ENCODE measurements at regions not wholly inside any gene's neighbourhood (a gene's known extent, or its start where the extent isn't known, plus 50 kb on each side); places are given as distances from the start of the nearest gene placed in this dataset.

- no peaks in the 10 kb centered on the region for H3K27me3 Mint-ChIP-seq (ENCODE audit: insufficient read depth)
- no peaks in the 10 kb centered on the region for H3K4me1 Mint-ChIP-seq (ENCODE audit: low read depth)
- no peaks in the 10 kb centered on the region for H3K36me3 Mint-ChIP-seq (ENCODE audit: low read depth)
- no peak for TF ChIP-seq CTCF (IDR thresholded peaks at IDR 0.05)
- no peak overlapping the region for H3K27ac Mint-ChIP-seq
- DNase-seq, result no peak
- no peak overlapping the region for H3K4me3 Mint-ChIP-seq
- H3K9me3 Mint-ChIP-seq, result peaks cover 16% of the 10 kb centered on the region; the same call in 1 of the 2 replicates
Measured at GRCh38 chr6:66796987-66797386, 1090.0 kb upstream of the EYS start.

- Mint-ChIP-seq H3K4me1 (ENCODE audit: low read depth) (no peaks in the 10 kb centered on the region), H3K27ac (no peak overlapping the region), H3K27me3 (ENCODE audit: insufficient read depth) (no peaks in the 10 kb centered on the region), H3K36me3 (ENCODE audit: low read depth) (peaks cover 7% of the 10 kb centered on the region; the same call in 1 of the 2 replicates), H3K4me3 (no peak overlapping the region), H3K9me3 (peaks cover 35% of the 10 kb centered on the region)
- DNase-seq, result no peak
- no peak for TF ChIP-seq CTCF (IDR thresholded peaks at IDR 0.05)
Measured at GRCh38 chr6:66788579-66788978, 1081.6 kb upstream of the EYS start.

GRCh38 chr6:66772800-66773199 lies 1065.8 kb upstream of the EYS start:
- no peak for TF ChIP-seq CTCF (IDR thresholded peaks at IDR 0.05)
- Mint-ChIP-seq H3K4me3 (no peak overlapping the region), H3K9me3 (peaks cover 37% of the 10 kb centered on the region), H3K36me3 (ENCODE audit: low read depth) (no peaks in the 10 kb centered on the region), H3K4me1 (ENCODE audit: low read depth) (no peaks in the 10 kb centered on the region), H3K27ac (no peak overlapping the region), H3K27me3 (ENCODE audit: insufficient read depth) (no peaks in the 10 kb centered on the region; the same call in 1 of the 2 replicates)
- DNase-seq, result no peak

- no peak overlapping the region for H3K27ac Mint-ChIP-seq
Measured at GRCh38 chr6:66771626-66772025, 1064.6 kb upstream of the EYS start.

GRCh38 chr6:66751630-66752029 lies 1044.6 kb upstream of the EYS start:
- TF ChIP-seq CTCF (IDR thresholded peaks at IDR 0.05), result no peak
- H3K4me1 Mint-ChIP-seq (ENCODE audit: low read depth), result no peaks in the 10 kb centered on the region
- H3K36me3 Mint-ChIP-seq (ENCODE audit: low read depth), result no peaks in the 10 kb centered on the region; the same call in 1 of the 2 replicates
- H3K27ac Mint-ChIP-seq, result no peak overlapping the region
- no peak overlapping the region for H3K4me3 Mint-ChIP-seq
- H3K9me3 Mint-ChIP-seq, result peaks cover 15% of the 10 kb centered on the region; the same call in 1 of the 2 replicates
- H3K27me3 Mint-ChIP-seq (ENCODE audit: insufficient read depth), result no peaks in the 10 kb centered on the region
- no peak for DNase-seq

More at GRCh38 chr6:66771626-66772025, 1064.6 kb upstream of the EYS start:
- no peaks in the 10 kb centered on the region for H3K36me3 Mint-ChIP-seq (ENCODE audit: low read depth)
- no peak overlapping the region for H3K4me3 Mint-ChIP-seq
- H3K4me1 Mint-ChIP-seq (ENCODE audit: low read depth), result no peaks in the 10 kb centered on the region
- H3K27me3 Mint-ChIP-seq (ENCODE audit: insufficient read depth), result no peaks in the 10 kb centered on the region; the same call in 1 of the 2 replicates
- peaks cover 32% of the 10 kb centered on the region for H3K9me3 Mint-ChIP-seq
- no peak for DNase-seq
- TF ChIP-seq CTCF (IDR thresholded peaks at IDR 0.05), result no peak

- Mint-ChIP-seq H3K27me3 (ENCODE audit: insufficient read depth) (no peaks in the 10 kb centered on the region), H3K4me3 (no peak overlapping the region), H3K36me3 (ENCODE audit: low read depth) (no peaks in the 10 kb centered on the region), H3K27ac (no peak overlapping the region), H3K4me1 (ENCODE audit: low read depth) (no peaks in the 10 kb centered on the region), H3K9me3 (peaks cover 25% of the 10 kb centered on the region)
- no peak for DNase-seq
- TF ChIP-seq CTCF (IDR thresholded peaks at IDR 0.05), result no peak
Measured at GRCh38 chr6:66740346-66740745, 1033.3 kb upstream of the EYS start.
